ENCODE measurements at regions not wholly inside any gene's neighbourhood (a gene's known extent, or its start where the extent isn't known, plus 50 kb on each side); places are given as distances from the start of the nearest gene placed in this dataset.
"Not testable (repeated sequence)": the region's sequence is repeated elsewhere in the genome, so short reads cannot be mapped to it uniquely, and the experiment has no call there.

GRCh38 chr9:65418966-65419365 is 134.0 kb upstream of the FOXD4L5 start:
- DNase-seq (ENCODE audit: low read depth), result not testable (repeated sequence)

- DNase-seq (ENCODE audit: low read depth), result not testable (repeated sequence)
Measured at GRCh38 chr9:65416948-65417347, 131.9 kb upstream of the FOXD4L5 start.

GRCh38 chr9:65414249-65414648 is 129.2 kb upstream of the FOXD4L5 start:
- DNase-seq (ENCODE audit: low read depth), result not testable (repeated sequence)

GRCh38 chr9:65413371-65413770 is 128.4 kb upstream of the FOXD4L5 start:
- DNase-seq (ENCODE audit: low read depth), result not testable (repeated sequence)

- no peak for DNase-seq (ENCODE audit: low read depth)
Measured at GRCh38 chr9:65411901-65412300, 126.9 kb upstream of the FOXD4L5 start.

- no peak for DNase-seq (ENCODE audit: low read depth)
Measured at GRCh38 chr9:65411336-65411735, 126.3 kb upstream of the FOXD4L5 start.

GRCh38 chr9:65410926-65411325 is 125.9 kb upstream of the FOXD4L5 start:
- no peak for DNase-seq (ENCODE audit: low read depth)

- DNase-seq (ENCODE audit: low read depth), result no peak
Measured at GRCh38 chr9:65409471-65409980, 124.5 kb upstream of the FOXD4L5 start.

- not testable (repeated sequence) for DNase-seq (ENCODE audit: low read depth)
Measured at GRCh38 chr9:65408806-65409205, 123.8 kb upstream of the FOXD4L5 start.

GRCh38 chr9:65406625-65407024 is 121.6 kb upstream of the FOXD4L5 start:
- not testable (repeated sequence) for DNase-seq (ENCODE audit: low read depth)

GRCh38 chr9:65405766-65406165 is 120.8 kb upstream of the FOXD4L5 start:
- not testable (repeated sequence) for DNase-seq (ENCODE audit: low read depth)

- no peak for DNase-seq (ENCODE audit: low read depth)
Measured at GRCh38 chr9:65405253-65405652, 120.2 kb upstream of the FOXD4L5 start.

GRCh38 chr9:65404232-65405006 is 119.4 kb upstream of the FOXD4L5 start:
- DNase-seq (ENCODE audit: low read depth), result no peak

GRCh38 chr9:65403721-65404120 is 118.7 kb upstream of the FOXD4L5 start:
- no peak for DNase-seq (ENCODE audit: low read depth)

GRCh38 chr9:65403072-65403471 is 118.1 kb upstream of the FOXD4L5 start:
- not testable (repeated sequence) for DNase-seq (ENCODE audit: low read depth)

- not testable (repeated sequence) for DNase-seq (ENCODE audit: low read depth)
Measured at GRCh38 chr9:65402206-65402870, 117.3 kb upstream of the FOXD4L5 start.

- not testable (repeated sequence) for DNase-seq (ENCODE audit: low read depth)
Measured at GRCh38 chr9:65401456-65402045, 116.5 kb upstream of the FOXD4L5 start.

- DNase-seq (ENCODE audit: low read depth), result no peak
Measured at GRCh38 chr9:65400886-65401285, 115.9 kb upstream of the FOXD4L5 start.

- not testable (repeated sequence) for DNase-seq (ENCODE audit: low read depth)
Measured at GRCh38 chr9:65397763-65398719, 113.0 kb upstream of the FOXD4L5 start.

- not testable (repeated sequence) for DNase-seq (ENCODE audit: low read depth)
Measured at GRCh38 chr9:65397226-65397625, 112.2 kb upstream of the FOXD4L5 start.

- DNase-seq (ENCODE audit: low read depth), result not testable (repeated sequence)
Measured at GRCh38 chr9:65396601-65397000, 111.6 kb upstream of the FOXD4L5 start.

- DNase-seq (ENCODE audit: low read depth), result not testable (repeated sequence)
Measured at GRCh38 chr9:65395789-65396188, 110.8 kb upstream of the FOXD4L5 start.

All from HS-5 (cell line).